G401.6 (cell line): ENCODE measurements at regions not wholly inside any gene's neighbourhood (a gene's known extent, or its start where the extent isn't known, plus 50 kb on each side); places are given as distances from the start of the nearest gene placed in this dataset.
A peak's percentile ranks its signal among the peaks of the same experiment; 100 is the strongest.
"Not testable (repeated sequence)": the region's sequence is repeated elsewhere in the genome, so short reads cannot be mapped to it uniquely, and the experiment has no call there.

Source experiments
- FAIRE-seq: peaks from 2 replicates; lab custom pipeline; 2012; peaks lifted over from hg19 to GRCh38; lab: Jason Lieb, UNC

DNA sequence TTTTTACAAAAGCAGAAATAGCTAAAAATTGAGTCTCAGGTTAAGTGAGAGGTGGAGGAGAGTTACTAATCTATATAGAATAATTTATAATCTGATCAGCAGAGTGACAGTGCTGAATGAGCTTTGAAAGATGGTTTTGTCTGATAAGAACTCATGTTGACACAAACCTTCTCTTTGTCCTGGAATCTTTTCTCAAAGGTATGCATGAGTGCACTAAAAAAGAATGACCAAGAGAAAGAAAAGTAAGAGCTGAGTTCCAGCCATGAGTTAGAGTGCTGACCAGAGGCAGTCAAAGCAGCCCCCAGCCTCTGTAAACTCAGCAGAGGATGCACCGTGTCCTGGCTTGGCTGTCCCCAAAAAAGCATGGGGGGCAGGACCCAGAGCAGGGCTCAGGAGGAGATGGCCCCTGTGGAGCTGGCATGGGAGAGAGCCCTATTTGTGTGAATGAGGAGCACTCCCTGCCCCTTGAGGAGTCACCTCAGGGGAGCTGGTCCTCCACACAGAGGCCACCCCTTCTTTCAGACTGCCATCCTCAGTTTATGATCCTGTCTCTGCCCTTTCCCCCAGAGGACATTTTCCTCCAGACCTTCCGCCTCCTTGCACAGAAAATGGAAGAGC lies 129.8 kb downstream of the SEC23A start:
- no peak for FAIRE-seq

DNA sequence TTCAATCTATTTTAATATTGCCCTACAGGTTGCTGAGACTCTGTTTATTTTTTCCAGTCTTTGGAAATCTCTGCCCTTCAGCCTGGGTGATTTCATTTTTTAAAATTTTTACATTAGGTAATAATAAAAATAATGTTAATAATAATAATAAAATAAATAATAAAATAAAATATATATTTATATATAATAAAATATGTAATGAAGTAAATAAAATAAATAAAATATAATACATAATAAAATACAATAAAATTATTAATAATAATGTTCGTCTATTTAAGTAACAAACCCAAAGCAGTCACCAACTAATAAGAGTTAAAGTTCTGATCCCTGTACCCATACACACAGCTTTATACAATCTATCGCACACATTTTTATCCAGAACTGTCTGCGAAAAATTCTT lies 130.5 kb downstream of the SEC23A start:
- peak; percentile 96 for FAIRE-seq

DNA sequence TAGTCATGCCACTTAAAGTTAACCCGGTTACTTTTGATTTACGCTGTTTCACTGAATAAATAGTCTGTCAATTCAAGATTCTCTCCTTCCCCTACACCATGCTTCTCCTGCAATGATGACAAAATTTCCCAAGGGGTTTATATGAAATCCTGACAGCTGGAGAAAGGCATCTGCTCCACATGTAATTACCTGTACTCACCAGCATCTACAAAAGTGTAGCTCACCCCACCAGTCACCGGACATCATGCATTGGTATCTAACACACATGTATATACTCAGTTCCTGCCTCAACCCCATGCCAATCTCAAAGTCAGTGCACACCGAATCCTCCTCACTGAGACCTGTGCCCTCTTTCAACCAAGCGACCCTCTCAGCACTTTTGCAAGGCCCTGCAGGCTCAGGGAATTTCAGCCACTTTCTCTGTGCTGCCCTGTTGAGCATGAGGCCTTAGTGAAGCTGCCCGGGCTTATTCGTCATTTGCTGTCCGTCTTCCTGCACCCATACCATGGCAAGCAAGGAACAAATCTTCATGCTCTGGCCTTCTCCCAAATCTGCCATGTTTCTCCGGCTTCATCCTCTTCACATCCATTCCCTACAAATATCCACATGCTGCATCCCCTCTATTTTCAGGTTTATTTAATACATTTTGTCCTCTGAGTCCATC lies 131.6 kb downstream of the SEC23A start:
- no peak for FAIRE-seq

DNA sequence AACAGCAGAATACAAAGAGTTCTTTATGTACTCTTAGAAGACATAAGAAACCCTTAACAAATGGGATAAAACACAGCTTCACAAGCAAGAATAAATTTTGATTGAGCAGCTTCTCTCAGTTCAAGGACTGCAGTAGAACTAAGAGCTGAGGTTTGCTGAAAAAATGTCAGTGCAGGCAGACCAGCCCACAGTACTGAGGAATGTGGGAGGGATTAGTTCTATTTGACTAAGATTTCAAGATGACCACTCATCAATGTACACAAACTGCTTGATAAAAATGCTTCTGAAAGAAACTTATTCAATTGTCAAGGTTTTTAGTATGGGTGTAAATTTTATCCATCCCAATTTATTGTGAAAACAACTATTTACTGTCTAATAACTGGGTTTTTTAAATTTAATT lies 138.4 kb downstream of the SEC23A start:
- no peak for FAIRE-seq

DNA sequence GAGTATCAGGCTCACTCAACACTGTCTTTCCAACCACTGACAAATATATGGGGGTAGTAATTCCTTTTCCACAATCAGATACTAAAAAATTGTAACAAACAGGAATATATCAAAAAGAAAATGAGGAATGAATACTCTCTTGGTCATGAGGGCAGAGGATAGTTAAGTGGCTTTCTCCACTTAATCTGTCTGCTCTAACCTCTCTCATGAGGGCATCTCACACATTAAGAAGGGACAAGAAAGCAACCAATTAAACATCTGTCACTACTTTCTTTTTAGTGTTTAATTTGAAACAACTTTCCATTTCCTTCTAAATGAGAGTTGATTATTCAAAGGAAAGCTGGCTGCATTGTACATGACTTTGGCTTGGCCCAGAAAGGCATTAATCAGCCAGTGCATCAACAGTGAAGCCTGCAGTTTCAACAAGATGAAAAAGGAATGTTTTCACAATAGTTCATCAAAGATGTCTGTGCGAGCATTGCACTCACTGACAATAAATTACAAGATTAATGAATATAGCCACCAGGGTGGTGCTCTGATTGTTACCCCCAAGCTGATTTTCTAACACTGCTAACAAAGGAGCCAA lies 142.0 kb downstream of the SEC23A start:
- FAIRE-seq = no peak

DNA sequence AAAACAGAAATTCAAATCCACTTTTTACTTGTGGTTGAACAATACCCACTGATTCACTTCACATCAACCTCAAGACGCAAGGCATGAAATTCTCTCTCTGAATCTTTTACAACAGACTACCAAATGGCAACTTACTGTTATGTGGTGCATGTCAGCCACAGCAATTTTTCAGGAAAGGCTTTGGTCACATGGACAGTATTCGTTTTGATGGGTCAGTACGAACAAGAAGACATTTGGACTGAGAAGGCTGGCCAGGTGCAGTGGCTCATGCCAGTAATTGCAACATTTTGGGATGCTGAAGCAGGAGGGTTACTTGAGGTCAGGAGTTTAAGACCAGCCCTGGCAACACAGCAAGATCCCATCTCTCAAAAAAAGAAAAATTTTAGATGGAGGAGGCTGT lies 144.0 kb downstream of the SEC23A start:
- no peak for FAIRE-seq

DNA sequence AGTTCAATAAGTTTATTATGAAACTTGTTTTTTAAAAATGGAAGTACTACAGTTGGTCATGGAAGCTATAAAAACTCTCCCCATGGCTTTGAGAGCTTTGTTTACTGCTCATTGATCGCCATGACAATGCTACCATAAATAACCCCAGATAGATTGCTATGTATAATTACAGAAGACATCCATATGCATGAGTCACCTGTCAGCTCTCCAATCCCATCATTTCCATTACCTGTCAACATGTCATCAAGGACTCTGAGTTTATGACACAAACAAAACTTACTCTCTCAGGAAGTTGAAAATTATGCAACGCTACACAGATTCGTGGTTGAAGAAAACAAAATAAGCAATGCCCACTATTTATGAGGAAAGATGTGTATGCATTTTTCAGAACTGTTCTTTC lies 144.4 kb downstream of the SEC23A start:
- no peak for FAIRE-seq

DNA sequence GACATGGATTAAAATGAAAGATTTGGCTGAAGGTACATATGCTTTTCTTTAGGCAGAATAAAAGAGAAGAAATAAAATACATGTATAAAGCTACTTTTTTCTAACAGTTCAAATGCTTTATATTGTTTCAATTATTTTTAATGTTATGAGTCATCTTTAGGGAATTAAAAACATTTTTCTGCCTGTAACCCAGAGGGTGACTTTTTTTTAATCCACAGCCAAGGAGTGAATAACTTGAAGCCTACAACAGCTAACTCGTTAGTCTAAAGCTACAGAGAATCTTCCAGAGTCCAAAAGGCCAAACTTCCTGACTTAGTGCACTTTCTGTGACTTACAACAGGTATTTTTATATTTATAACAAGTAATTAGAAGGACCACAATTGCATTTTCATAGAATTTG lies 151.6 kb downstream of the SEC23A start:
- FAIRE-seq = no peak

DNA sequence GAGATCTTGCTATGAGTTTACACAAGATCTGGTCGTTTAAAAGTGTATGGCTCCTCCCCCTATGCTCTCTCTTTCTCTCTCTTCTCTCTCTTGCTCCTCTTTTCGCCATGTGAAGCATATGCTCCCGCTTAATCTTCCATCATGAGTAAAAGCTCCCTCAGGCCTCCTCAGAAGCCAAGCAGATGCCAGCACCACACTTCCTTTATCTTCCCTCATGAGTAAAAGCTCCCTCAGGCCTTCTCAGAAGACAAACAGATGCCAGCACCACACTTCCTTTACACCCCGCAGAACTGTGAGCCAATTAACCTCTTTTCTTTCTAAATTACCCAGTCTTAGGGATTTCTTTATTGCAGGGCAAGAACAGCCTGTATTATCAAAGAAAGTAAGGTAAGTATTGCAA lies 152.4 kb downstream of the SEC23A start:
- no peak for FAIRE-seq

DNA sequence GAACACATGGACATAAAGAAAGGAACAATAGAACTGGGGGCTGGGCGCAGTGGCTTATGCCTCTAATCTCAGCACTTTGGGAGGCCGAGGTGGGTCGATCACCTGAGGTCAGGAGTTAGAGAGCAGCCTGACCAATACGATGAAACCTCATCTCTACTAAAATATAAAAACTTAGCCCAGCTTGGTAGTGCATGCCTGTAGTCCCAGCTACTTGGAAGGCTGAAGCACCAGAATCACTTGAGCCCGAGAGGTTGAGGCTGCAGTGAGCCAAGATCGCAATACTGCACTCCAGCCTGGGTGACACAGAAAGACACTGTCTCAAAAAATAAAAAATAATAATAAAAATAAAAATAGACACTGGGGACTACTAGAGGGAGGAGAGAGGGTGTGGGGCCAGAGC lies 154.5 kb downstream of the SEC23A start:
- no peak for FAIRE-seq

DNA sequence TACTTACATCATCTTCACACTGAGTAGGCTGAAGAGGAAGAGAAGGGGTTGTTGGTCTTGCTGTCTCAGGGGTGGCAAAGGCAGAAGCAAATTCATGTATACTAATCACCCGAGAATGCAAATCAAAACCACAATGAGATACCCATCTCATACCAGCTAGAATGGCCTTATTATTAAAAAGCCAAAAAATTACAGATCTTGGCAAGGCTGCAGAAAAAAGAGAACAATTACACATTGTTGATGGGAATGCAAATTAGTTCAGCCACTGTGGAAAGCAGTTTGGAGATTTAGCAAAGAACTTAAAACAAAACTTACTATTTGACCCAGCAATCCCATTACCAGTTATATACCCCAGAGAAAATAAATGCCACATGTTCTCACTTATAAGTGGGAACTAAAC lies 154.9 kb downstream of the SEC23A start:
- FAIRE-seq = no peak

DNA sequence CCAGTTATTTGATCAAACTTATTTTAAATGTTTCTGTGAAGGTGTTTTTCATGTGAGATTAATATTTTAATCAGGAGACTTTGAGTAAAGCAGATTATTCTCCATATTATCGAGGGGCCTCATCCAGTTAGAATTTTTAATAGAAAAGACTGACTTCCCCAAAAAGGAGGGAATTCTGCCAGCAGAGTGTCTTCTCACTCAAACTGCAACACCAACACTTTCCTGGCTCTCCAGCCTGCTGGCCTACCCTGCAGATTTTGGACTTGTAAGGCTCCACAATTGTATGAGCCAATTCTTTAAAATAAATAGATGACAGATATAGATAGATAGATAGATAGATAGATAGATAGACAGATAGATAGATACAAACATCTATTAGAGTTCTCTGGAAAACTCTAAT lies 155.7 kb downstream of the SEC23A start:
- FAIRE-seq = no peak

DNA sequence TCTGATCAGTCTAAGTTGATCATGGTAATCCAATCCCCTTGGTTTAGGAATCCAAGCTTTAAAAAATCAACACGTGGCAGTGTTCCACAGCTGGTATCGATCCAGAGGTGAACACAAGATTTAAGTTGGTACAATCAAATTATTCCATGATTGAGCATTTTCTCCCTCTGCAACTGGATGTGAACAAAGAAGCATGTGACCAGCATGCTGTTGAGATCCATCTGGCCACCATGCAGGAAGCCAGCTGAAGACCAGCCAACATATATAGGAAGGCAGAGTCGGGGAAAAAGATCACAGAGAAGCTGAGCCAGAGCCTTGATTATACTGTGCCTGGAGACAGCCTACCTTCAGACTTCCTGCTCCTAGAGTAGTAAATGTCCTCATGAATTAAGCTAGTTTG lies 158.3 kb downstream of the SEC23A start:
- no peak for FAIRE-seq

DNA sequence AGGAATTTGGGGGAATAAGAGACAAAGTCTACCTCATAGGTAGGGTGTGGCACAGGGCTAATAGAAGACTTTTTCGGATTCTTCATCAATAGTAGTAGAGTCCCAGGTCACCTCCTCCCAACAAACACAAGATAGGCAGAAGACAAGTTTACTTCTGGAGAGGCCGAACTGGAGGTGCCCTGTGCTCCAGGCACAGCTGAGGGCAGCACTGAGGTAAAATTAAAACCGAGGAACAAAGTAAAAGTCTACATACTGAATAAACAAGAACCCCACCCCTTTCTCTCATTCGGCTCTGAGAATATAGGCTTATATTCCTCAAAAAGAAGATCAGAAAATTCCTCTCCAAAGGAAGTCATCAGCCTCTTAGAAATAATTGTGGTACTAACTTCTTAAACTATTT lies 161.5 kb downstream of the SEC23A start:
- no peak for FAIRE-seq

DNA sequence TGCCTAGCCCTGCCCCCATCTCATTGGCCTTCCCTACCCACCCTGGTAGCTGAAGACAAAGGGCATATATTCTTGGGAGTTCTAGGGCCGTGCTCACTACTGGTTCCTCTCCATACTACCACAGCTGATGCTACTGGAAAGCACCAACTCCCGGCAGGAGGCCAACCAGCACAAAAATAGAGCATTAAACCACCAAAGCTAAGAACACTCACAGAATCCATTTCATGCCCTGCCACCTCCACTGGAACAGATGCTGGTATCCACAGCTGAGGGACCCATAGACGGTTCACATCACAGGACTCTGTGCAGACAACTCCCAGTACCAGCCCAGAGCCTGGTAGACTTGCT lies 170.4 kb downstream of the SEC23A start:
- not testable (repeated sequence) for FAIRE-seq

DNA sequence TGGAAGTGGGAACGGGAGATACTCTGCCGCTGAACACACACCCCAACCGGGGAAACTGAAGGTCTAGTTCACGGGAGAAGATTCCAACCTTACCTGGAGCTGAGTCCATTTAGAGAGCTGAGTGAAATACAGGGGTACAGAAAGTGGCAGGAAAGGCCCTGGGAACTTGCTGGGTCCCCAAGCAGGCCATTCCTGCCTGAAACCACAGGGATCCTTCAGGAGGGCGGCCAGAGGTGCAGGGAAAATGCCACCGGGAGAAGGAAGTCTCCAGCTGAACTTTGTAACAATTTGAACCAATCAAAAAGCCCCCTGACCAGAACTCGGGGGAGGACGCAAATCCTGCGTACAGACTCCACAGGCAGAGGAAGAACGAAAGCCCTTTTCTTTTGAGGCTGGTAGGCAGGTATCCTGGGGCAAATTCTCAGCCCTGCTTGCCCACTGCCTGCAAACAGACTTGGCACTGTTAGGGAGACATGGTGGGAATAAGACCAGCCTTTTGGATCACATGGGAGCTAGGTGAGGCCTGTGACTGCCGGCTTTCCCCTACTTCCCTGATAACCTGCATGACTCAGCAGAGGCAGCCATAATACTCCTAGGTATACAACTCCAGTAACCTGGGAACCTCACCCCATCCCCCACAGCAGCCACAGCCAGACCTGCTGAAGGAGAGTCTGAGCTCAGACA lies 170.9 kb downstream of the SEC23A start:
- no peak for FAIRE-seq

DNA sequence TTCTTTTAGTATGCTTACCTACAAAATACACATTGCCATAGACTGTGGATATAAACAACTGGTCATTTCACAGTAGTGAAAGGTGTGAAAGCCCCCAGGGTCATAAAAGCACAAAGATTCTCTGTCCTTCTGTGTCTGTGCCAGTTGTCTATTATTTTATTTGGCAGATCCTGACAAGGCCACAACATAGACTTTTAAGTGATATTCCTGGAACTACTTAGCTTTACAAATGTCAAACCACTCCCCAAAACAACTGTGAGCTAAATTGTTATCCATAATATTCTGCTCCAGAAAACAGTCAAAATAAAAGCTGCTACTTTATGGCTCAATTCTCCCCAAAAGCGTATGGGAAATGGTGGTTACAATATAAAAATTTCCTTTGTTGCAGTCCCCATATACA lies 172.1 kb downstream of the SEC23A start:
- no peak for FAIRE-seq

DNA sequence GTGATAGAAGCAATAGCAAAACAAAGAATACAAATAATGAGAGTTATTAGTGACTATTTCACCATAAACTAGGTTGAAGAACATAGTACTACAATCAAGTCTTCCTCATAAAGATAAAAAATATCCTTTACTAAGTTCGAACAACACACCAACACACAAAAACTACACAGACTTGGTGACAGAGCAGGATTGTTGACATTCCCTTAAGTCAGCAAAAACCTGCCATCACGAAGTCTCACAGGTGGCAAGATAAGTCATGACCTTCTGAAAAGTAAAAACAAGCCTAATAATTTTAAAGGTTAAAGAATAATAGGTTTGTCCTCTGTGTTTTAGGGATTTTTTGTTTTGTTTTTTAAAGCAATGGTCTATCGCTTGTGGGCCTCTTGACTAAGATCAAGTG lies 173.0 kb downstream of the SEC23A start:
- FAIRE-seq = no peak

DNA sequence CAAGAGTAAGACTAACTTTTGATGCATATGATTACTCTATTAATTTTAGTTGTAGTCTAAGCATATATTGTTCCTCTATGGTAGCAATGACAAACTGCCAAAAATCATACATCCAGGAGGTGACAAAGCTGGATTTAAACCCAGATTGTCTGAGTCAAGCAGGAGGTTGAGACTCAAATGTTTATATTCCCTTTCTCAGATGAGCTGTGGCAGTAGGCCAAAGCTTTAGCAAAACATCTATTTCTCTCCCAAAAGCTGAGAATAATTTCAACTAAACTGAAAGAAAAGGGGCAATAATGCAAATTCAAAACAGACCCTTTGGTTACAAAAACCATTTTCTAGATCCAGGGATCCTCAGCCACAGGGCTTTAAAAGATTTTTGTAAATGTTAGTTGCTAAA lies 173.6 kb downstream of the SEC23A start:
- no peak for FAIRE-seq

DNA sequence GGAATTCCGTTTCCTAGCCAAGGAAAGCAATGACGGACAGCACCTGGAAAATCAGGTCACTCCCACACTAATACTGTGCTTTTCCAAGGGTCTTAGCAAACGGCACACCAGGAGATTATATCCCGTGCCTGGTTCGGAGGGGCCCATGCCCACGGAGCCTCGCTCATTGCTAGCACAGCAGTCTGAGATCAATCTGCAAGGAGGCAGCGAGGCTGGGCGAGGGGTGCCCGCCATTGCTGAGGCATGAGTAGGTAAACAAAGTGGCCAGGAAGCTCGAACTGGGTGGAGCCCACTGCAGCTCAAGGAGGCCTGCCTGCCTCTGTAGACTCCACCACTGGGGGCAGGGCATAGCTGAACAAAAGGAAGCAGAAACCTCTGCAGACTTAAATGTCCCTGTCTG lies 181.1 kb downstream of the SEC23A start:
- FAIRE-seq = not testable (repeated sequence)

DNA sequence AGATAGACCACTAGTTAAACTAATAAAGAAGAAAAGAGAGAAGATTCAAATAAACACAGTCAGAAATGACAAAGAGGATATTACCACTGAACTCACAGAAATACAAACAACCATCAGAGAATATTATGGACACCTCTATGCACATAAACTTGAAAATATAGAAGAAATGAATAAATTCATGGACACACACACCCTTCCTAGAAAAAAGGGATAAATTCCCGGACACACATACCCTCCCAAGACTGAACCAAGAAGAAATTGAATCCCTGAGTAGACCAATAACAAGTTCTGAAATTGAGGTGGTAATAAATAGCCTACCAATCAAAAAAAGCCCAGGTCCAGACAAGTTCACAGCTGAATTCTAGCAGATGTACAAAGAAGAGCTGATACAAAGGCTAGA lies 187.9 kb downstream of the SEC23A start:
- FAIRE-seq = no peak

DNA sequence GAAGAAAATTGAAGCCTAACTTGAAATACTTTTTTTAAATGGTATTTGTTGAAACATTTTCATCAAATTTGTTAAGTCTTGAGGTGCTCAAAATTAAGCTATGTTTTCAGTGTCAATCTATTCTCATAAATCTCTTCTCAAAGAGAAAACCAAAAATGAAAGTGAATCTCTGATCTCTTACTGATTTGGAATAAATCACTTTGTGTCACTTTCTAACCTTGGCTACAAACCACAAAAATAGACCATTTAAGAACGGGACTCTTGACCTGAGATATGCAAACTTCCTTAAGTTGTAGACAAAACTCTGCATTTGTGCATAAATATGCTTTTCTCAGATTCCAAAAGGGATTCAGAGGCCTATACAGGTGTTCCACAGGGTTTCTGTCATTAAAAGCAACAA lies 192.9 kb downstream of the SEC23A start:
- FAIRE-seq = no peak

DNA sequence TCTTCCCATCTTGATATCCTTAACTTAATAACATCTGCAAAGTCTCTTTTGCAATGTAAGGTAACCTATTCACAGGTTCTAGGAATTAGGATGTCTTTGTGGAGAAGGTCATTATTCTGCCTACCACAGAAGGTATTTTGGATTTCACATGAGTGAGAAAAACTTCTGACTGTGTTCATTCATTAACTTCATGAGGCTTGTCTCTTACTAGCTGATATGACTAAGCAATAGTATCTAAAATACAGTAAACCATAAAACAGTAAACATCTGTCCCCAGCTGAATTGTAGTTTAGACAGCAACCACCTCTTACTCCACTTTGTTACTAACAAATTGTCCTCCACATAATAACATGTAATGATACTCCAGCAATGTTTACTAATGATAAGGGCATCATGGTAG lies 198.1 kb downstream of the SEC23A start:
- no peak for FAIRE-seq

DNA sequence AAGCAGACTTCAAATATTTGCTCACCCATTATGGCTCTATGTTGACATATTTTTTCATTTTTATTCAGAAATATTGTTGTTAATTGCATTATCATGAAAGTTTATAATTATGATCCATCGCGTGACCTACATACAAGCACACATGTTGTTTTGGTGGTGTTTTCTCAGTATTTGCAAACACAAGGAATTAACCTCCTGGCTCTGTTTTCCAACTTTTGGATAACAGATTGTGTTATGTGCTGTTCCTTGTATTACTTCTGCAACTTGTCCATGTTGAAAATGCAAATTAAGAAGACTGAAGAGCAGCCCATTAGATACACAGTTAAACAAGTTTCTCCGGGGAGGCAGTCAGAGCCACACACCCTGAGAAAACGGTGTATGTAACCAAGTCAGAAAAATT lies 201.2 kb downstream of the SEC23A start:
- no peak for FAIRE-seq
